Right atrium auricular region (tissue), 2 donors: ENCODE measurements at regions not wholly inside any gene's neighbourhood (a gene's known extent, or its start where the extent isn't known, plus 50 kb on each side); places are given as distances from the start of the nearest gene placed in this dataset.

ENCODE experiments used
- DNase-seq: peaks from one replicate; pipeline ENCODE4 v3.0.0-alpha.2; 2019; ENCODE audit warnings: low spot score
- H3K27ac ChIP-seq, 2 donors: fragments of 200-600 bp; sonication (generic); 1 replicate in 1 of 2; 2 replicates in 1 of 2; pipeline ENCODE4 v1.5.1; 2016 to 2019
- H3K27me3 ChIP-seq, 2 donors: fragments of 200-600 bp; sonication (generic); one replicate each; pipeline versions ENCODE4 v1.5.1 to v1.6.0; 2017 to 2019
- H3K36me3 ChIP-seq: fragments of 200-600 bp; sonication (generic); one replicate; pipeline ENCODE4 v1.5.1; 2016
- H3K4me1 ChIP-seq, 2 donors: fragments of 200-600 bp; sonication (generic); one replicate each; pipeline versions ENCODE4 v1.5.1 to v1.6.0; 2017 to 2019
- H3K4me3 ChIP-seq, 2 donors: fragments of 200-600 bp; sonication (generic); 1 replicate in 1 of 2; 2 replicates in 1 of 2; pipeline ENCODE4 v1.5.1; 2017 to 2019; ENCODE audit warnings: mild to moderate bottlenecking in 1 of 2, moderate library complexity in 1 of 2
- H3K9me3 ChIP-seq, 2 donors: fragments of 200-600 bp; sonication (generic); one replicate each; pipeline ENCODE4 v1.5.1; 2019
- TF ChIP-seq, protein P1 (sequence below), 2 donors: fragments of 200-600 bp; sonication (generic); IDR thresholded peaks; one replicate each; pipeline ENCODE4 v1.5.1; 2019; ENCODE audit warnings: antibody characterized with exemption in 2 of 2

DNA sequence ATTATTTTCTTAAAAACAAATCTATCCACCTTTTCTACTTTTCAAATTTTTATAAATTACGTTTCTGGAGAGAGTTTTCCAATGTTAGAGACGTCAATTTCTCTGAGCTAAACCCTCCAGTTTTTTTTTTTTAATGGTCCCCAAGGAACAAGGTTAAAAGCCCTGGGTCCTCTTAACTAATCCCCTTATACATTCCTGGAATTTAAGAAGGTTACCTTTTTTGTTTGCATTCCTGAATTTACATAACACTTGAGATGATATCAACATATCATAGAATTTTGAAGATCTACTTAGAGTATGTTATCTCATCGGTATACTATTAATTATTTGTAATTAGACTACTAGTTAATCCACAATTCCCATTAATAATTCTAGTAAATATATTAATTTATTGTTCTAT lies 662.2 kb upstream of the LRFN5 start:
- TF ChIP-seq, protein P1, sequence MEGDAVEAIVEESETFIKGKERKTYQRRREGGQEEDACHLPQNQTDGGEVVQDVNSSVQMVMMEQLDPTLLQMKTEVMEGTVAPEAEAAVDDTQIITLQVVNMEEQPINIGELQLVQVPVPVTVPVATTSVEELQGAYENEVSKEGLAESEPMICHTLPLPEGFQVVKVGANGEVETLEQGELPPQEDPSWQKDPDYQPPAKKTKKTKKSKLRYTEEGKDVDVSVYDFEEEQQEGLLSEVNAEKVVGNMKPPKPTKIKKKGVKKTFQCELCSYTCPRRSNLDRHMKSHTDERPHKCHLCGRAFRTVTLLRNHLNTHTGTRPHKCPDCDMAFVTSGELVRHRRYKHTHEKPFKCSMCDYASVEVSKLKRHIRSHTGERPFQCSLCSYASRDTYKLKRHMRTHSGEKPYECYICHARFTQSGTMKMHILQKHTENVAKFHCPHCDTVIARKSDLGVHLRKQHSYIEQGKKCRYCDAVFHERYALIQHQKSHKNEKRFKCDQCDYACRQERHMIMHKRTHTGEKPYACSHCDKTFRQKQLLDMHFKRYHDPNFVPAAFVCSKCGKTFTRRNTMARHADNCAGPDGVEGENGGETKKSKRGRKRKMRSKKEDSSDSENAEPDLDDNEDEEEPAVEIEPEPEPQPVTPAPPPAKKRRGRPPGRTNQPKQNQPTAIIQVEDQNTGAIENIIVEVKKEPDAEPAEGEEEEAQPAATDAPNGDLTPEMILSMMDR (IDR thresholded peaks at IDR 0.05): no peak
- Histone ChIP-seq H3K4me3 (no peak overlapping the region), H3K9me3 (no peaks in the 10 kb centered on the region), H3K27ac (no peak overlapping the region), H3K27me3 (no peaks in the 10 kb centered on the region), H3K36me3 (no peaks in the 10 kb centered on the region), H3K4me1 (no peaks in the 10 kb centered on the region)
- DNase-seq: no peak

- H3K27me3 ChIP-seq: no peaks in the 10 kb centered on the region
Observed at GRCh38 chr14:40936861-40937260, 669.8 kb upstream of the LRFN5 start.

GRCh38 chr14:40920380-40920779 lies 686.3 kb upstream of the LRFN5 start:
- TF ChIP-seq, protein P1 (IDR thresholded peaks at IDR 0.05): no peak
- H3K4me1 ChIP-seq: no peaks in the 10 kb centered on the region
- H3K27ac ChIP-seq: no peak overlapping the region
- no peaks in the 10 kb centered on the region for H3K27me3 ChIP-seq
- no peaks in the 10 kb centered on the region for H3K9me3 ChIP-seq
- no peak overlapping the region for H3K4me3 ChIP-seq
- H3K36me3 ChIP-seq: no peaks in the 10 kb centered on the region
- DNase-seq: no peak

More at GRCh38 chr14:40936861-40937260, 669.8 kb upstream of the LRFN5 start:
- no peaks in the 10 kb centered on the region for H3K4me1 ChIP-seq
- peaks cover 0 to 3% of the 10 kb centered on the region in 2 donors for H3K9me3 ChIP-seq
- H3K4me3 ChIP-seq: no peak overlapping the region
- H3K36me3 ChIP-seq: no peaks in the 10 kb centered on the region
- no peak overlapping the region for H3K27ac ChIP-seq
- TF ChIP-seq, protein P1 (IDR thresholded peaks at IDR 0.05): no peak
- no peak for DNase-seq

GRCh38 chr14:40911141-40911540 lies 695.5 kb upstream of the LRFN5 start:
- H3K9me3 ChIP-seq: no peaks in the 10 kb centered on the region
- DNase-seq: no peak
- H3K27ac ChIP-seq: no peak overlapping the region
- H3K36me3 ChIP-seq: no peaks in the 10 kb centered on the region
- no peaks in the 10 kb centered on the region for H3K27me3 ChIP-seq
- no peak overlapping the region for H3K4me3 ChIP-seq
- no peaks in the 10 kb centered on the region for H3K4me1 ChIP-seq
- TF ChIP-seq, protein P1 (IDR thresholded peaks at IDR 0.05): no peak

- Histone ChIP-seq H3K4me1 (no peaks in the 10 kb centered on the region), H3K9me3 (no peaks in the 10 kb centered on the region), H3K36me3 (no peaks in the 10 kb centered on the region), H3K27ac (no peak overlapping the region), H3K27me3 (no peaks in the 10 kb centered on the region), H3K4me3 (no peak overlapping the region)
- DNase-seq: no peak
- TF ChIP-seq, protein P1 (IDR thresholded peaks at IDR 0.05): no peak
Observed at GRCh38 chr14:40909906-40910305, 696.8 kb upstream of the LRFN5 start.

GRCh38 chr14:40903709-40904108 lies 703.0 kb upstream of the LRFN5 start:
- Histone ChIP-seq H3K4me3 (no peak overlapping the region), H3K36me3 (no peaks in the 10 kb centered on the region), H3K9me3 (no peaks in the 10 kb centered on the region), H3K27me3 (no peaks in the 10 kb centered on the region), H3K27ac (no peak overlapping the region), H3K4me1 (no peaks in the 10 kb centered on the region)
- TF ChIP-seq, protein P1 (IDR thresholded peaks at IDR 0.05): no peak
- DNase-seq: no peak
